ENCODE measurements at regions not wholly inside any gene's neighbourhood (a gene's known extent, or its start where the extent isn't known, plus 50 kb on each side); places are given as distances from the start of the nearest gene placed in this dataset.

- no peak overlapping the region for H3K4me3 Mint-ChIP-seq
- no peaks in the 10 kb centered on the region for H3K9me3 ChIP-seq (ENCODE audit: control insufficient read depth, low read length)
- H3K27ac ChIP-seq (ENCODE audit: low read depth, low read length) = no peak overlapping the region
- H3K4me1 Mint-ChIP-seq = peaks cover 10% of the 10 kb centered on the region
- H3K9ac ChIP-seq (ENCODE audit: extremely low read depth, low read length, poor library complexity, severe bottlenecking) = no peak overlapping the region
- no peak overlapping the region for H3K27ac Mint-ChIP-seq
- H3K27me3 ChIP-seq (ENCODE audit: control insufficient read depth, insufficient read depth, low read length, poor library complexity, severe bottlenecking) = peaks cover 30% of the 10 kb centered on the region
- H3K4me3 ChIP-seq (ENCODE audit: low read length) = no peak overlapping the region
- no peaks in the 10 kb centered on the region for H3K4me1 ChIP-seq (ENCODE audit: control insufficient read depth, insufficient read depth, low read length)
- peaks cover 52% of the 10 kb centered on the region for H3K27me3 Mint-ChIP-seq (ENCODE audit: insufficient read depth)
- TF ChIP-seq CTCF (conservative IDR thresholded peaks at IDR 0.05) = no peak
- no peaks in the 10 kb centered on the region for H3K36me3 ChIP-seq (ENCODE audit: control insufficient read depth, insufficient read depth, low read length)
- WGBS, 2 experiments (ENCODE audit: insufficient coverage in 1 of 2, insufficient read length in 1 of 2) = 81 to 82% methylated on average over 3 to 4 of the region's 4 CpGs
- peaks cover 11% of the 10 kb centered on the region for H3K9me3 Mint-ChIP-seq
- no peaks in the 10 kb centered on the region for H3K36me3 Mint-ChIP-seq (ENCODE audit: low read depth)
- DNase-seq = peak; percentile 43
Measured at GRCh38 chr22:34395370-34395769, 475.1 kb upstream of the LARGE1 start.

- H3K36me3 ChIP-seq (ENCODE audit: control insufficient read depth, insufficient read depth, low read length) = no peaks in the 10 kb centered on the region
- H3K9ac ChIP-seq (ENCODE audit: extremely low read depth, low read length, poor library complexity, severe bottlenecking) = no peak overlapping the region
- H3K4me3 ChIP-seq (ENCODE audit: low read length) = no peak overlapping the region
- Mint-ChIP-seq H3K27me3 (ENCODE audit: insufficient read depth) (peaks cover 54% of the 10 kb centered on the region), H3K4me3 (no peak overlapping the region), H3K9me3 (no peaks in the 10 kb centered on the region), H3K27ac (no peak overlapping the region), H3K4me1 (peaks cover 2% of the 10 kb centered on the region), H3K36me3 (ENCODE audit: low read depth) (no peaks in the 10 kb centered on the region)
- peaks cover 69% of the 10 kb centered on the region for H3K27me3 ChIP-seq (ENCODE audit: control insufficient read depth, insufficient read depth, low read length, poor library complexity, severe bottlenecking)
- DNase-seq = no peak
- no peaks in the 10 kb centered on the region for H3K9me3 ChIP-seq (ENCODE audit: control insufficient read depth, low read length)
- no peaks in the 10 kb centered on the region for H3K4me1 ChIP-seq (ENCODE audit: control insufficient read depth, insufficient read depth, low read length)
- 100% methylated on average over 2 of the region's 2 CpGs for WGBS, 2 experiments (ENCODE audit: insufficient coverage in 1 of 2, insufficient read length in 1 of 2)
- TF ChIP-seq CTCF (conservative IDR thresholded peaks at IDR 0.05) = no peak
- no peak overlapping the region for H3K27ac ChIP-seq (ENCODE audit: low read depth, low read length)
Measured at GRCh38 chr22:34403667-34404066, 483.4 kb upstream of the LARGE1 start.

GRCh38 chr22:34410111-34410510, 489.8 kb upstream of the LARGE1 start:
- Histone ChIP-seq H3K4me3 (ENCODE audit: low read length) (no peak overlapping the region), H3K4me1 (ENCODE audit: control insufficient read depth, insufficient read depth, low read length) (no peaks in the 10 kb centered on the region), H3K27ac (ENCODE audit: low read depth, low read length) (no peak overlapping the region), H3K9ac (ENCODE audit: extremely low read depth, low read length, poor library complexity, severe bottlenecking) (no peak overlapping the region), H3K27me3 (ENCODE audit: control insufficient read depth, insufficient read depth, low read length, poor library complexity, severe bottlenecking) (peaks cover 31% of the 10 kb centered on the region), H3K9me3 (ENCODE audit: control insufficient read depth, low read length) (no peaks in the 10 kb centered on the region), H3K36me3 (ENCODE audit: control insufficient read depth, insufficient read depth, low read length) (no peaks in the 10 kb centered on the region)
- Mint-ChIP-seq H3K4me3 (no peak overlapping the region), H3K36me3 (ENCODE audit: low read depth) (no peaks in the 10 kb centered on the region), H3K4me1 (no peaks in the 10 kb centered on the region), H3K27me3 (ENCODE audit: insufficient read depth) (peaks cover 25% of the 10 kb centered on the region), H3K9me3 (no peaks in the 10 kb centered on the region), H3K27ac (no peak overlapping the region)
- DNase-seq = no peak
- WGBS, 2 experiments (ENCODE audit: insufficient coverage in 1 of 2, insufficient read length in 1 of 2) = 85 to 100% methylated on average over 1 to 4 of the region's 4 CpGs
- no peak for TF ChIP-seq CTCF (conservative IDR thresholded peaks at IDR 0.05)
